Stimulated activated CD4-positive, alpha-beta T cell treated with anti-CD3 and anti-CD28 coated beads, Interleukin-4, amount 100 ng/mL, for 4 hours (primary cell): ENCODE measurements at regions not wholly inside any gene's neighbourhood (a gene's known extent, or its start where the extent isn't known, plus 50 kb on each side); places are given as distances from the start of the nearest gene placed in this dataset.

Experiments
- DNase-seq, 2 experiments: peaks; one replicate each; pipeline ENCODE4 v3.0.0-alpha.2; 2020

DNA sequence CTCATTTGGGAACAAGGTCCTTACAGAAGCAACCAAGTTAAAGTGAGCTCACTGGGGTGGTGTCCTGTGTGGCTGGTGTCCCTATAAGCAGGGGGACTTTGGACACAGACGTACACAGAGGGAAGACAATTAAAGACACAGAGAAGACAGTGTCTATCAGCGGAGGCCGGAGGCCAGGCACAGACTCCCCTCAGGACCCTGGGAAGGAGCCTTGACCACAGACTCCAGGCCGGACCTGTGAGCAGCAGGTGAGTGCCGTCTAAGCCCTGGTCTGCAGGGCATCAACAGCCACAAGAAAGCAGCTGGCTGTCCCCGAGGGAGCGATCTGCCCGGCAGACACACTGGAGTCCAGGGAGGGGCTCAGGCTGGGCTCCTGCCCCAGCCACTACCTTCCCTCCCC, 219.1 kb upstream of the C14orf180 start:
- no peak for DNase-seq

- DNase-seq, result no peak
Observed at GRCh38 chr14:104361101-104361591, 218.4 kb upstream of the C14orf180 start.

- DNase-seq, result no peak
Observed at GRCh38 chr14:104361921-104362681, 217.5 kb upstream of the C14orf180 start.

DNA sequence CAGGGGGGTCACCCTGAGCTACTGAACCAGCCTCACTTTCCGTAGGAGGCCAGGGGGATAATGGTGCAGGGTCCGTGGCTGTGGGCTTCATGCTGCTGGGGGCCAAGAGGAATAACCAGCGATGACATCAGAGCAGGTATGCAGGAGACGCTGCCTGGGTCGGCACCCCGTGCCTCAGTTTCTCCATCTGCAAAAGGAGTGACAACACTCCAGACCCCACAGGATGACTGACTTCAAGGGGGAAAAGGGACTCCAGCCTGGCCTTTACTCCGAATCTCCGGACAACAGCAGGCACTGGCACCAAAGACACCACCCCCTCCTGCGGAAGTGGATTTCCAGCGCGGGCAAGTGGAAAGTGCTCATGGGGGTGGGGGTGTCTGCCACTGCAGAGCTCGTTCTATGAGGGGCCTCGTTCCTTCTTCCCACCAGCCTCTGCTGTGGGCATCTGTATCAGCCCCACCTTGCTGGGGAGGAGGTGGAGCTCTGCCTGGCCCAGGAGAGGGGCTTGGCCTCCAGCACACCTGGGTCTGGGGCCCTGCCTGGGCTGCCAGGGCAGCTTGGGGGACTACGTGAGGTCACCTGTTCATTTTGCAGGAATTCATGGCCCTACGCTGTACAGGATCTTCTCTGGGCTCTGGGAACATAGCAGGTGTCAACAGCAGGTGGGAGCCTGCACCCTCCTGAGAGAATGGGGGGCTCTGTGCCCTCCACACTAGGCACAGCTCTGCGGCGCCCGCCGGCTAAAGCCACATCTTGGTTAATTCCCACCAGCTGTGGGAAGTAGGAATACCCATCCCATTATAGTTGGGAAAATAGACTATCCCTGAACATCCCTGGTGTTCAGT, 216.6 kb upstream of the C14orf180 start:
- no peak for DNase-seq

- no peak for DNase-seq
Observed at GRCh38 chr14:104363891-104364760, 215.4 kb upstream of the C14orf180 start.

DNA sequence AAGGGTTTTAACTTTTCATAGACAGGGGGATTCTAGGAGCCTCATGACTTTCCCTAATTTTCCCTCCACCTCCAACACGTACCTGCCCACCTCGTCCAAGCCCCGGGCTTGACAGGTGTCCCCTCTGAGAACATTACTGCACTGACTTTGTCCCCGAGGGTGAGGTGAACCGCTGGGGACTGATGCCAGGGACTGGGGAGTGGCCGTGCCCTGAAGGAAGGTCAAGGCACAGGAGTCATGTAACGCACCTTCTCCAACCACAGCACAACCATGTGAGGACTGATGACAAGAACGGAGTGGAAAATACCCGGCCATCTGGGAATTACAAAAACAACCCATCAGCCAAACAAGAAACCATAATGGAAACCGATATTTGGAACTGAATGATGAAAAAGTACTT, 214.7 kb upstream of the C14orf180 start:
- no peak for DNase-seq

DNA sequence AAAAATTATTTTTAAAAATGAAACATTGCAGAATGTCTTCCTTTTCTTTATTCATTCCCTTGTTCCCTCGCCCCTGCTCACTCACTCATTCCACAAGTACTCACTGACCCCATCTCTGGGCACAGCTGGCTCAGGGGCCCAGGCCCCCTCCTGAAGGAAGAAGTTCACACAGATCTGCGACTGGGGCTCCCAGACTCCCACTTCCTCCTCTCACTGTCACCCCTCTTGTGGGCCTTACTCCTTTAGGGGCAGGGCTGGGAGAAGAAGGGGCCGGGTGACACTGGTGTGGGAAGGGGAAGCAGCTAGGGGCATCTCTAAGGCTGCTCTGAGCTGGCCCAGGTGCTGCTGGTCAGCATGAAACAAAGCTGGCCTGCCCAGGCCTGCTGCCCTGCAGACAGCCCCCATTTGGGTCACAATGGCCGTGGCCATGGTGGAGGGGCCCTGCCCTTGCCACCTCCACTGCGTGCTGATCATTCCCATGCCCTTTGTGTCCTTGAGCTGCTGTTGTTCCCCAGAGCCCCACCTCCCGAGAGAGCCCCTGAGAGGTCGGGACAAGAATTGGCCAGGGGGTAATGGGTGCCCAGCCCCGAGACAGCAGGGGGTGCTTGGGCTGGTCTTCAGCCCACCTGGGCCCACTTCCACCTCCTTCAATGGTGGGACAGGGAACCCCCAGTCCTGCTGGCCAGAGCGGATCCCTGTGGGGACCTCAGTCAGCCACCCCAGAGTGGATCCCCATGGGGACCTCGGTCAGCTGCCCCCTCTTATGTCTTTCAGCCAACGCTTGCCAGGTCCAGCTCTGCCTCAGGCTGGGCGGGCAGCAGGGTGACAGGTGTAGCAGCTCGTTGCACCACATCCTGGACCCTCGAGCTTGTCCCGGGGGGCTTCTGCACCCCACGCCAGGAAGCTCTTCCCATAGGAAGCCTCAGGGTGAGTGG, 212.4 kb upstream of the C14orf180 start:
- no peak for DNase-seq

- no peak for DNase-seq
Observed at GRCh38 chr14:104367866-104368750, 211.5 kb upstream of the C14orf180 start.

GRCh38 chr14:104368751-104369100, 210.8 kb upstream of the C14orf180 start:
- DNase-seq, result no peak

DNA sequence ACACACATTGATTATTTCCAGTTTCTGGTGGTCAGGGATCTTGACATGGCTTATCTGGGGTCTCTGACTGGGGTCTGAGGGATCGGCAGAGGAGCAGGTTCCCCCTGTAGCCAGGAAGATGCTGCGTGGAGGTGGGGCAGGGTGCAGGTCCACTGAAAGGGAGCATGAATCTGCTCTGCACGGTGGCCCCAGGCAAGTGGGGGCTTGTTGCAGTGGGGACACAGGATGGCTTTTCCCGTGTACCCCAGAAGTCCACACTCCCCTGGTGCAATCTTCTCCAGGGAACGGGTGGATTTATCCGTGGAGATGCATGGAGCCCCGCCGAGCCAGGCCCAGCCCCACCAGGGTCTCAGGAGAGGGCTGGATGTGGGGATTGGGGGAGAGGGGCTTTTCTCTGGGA, 210.4 kb upstream of the C14orf180 start:
- DNase-seq, result no peak

DNA sequence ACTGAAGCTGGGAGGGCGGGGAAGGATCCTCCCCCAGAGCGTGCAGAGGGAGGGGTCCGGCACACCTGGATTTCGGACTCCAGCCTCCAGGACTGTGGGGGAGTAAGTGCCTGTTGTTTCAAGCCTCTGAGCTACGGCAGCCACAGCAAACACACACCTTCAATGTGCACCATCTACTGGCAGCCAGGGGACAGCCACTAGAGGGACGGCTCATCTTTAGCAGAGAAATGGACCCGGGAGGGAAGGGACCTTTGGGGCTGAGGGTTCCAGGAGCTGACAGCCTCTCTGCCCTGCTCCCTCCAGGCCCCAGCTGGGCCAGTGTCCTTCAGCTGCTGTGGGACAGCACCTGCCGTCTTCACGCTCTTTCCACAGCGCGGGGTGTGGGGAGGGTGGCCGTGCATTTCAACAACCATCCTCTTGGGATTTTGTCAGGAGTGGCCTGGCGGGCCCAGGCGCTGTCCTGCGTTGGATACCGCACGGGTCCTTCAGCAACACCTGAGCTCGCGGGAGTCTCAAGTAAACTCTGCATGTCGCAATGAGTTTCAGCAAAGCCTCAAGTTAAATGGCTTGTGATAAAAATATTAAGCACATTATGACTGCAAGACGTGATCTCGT, 209.2 kb upstream of the C14orf180 start:
- DNase-seq, result no peak

DNA sequence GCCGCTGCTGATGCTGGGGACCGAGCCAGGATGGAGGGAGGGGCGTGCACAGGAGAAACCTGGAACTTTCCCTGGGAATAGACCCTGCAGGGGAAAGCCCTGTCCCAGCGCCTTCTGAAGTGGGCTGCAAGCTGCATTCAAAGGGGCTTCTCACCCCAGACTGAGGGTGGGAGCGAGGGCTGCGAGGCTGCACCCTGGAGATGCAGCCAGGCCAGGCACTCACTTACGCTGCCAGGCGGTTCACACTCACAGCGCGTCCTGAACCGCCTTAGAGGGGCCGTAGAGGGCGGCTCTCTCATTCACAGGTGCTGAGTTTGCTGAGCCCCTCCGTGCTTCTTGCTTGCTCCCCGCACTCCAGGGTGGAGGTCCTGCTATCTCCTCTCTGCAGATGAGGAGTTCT, 208.5 kb upstream of the C14orf180 start:
- no peak for DNase-seq

DNA sequence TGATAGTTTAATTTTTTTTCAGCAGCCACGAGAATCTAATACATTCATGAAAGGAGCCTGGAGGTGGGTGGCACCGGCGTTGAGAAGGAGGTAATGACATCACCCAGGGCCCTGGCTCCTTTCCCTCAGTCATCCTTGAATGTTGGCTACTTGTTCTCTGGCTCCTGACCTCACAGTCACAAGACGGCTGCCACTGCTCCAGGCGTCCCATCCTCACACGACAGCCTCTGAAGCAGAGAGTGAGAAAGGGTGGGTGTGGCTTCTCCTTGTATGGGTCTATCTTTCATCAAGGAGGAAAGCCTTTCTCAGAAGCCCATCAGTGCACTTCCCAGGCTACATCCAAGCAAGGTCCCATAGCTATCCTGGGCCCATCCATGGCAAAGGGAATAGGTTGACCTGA, 207.6 kb upstream of the C14orf180 start:
- no peak for DNase-seq

DNA sequence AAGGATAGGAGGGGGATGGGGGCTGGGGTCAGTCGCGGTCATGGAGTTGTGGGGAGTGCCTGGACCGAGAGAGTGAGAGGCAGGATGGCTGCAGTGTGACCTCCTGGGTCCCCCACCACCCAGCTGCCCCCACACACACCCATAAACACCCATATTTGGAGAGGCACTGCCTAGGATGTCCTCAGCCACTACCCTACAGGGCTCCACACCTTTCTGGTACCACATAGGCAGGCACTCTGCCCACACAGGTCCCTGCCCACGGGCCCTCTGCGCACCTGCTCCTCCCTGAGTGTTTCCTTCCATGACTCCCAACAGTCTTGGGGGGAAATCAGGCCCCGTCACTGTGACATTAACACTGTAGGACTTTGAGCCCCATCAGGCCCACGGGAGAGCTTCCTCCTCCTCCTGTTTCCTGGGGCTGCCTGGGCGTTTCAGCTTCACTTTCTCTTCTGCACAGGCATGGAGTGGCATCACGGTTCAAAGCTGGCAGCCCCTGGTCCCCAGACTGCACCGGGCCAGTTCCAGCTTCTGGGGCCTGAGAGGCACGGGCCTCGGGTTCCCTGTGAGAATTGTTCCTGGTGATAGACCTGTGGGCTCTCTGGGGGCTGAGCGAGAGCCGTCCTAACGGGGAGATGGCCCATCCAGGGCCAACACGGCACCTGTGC, 207.0 kb upstream of the C14orf180 start:
- no peak for DNase-seq

DNA sequence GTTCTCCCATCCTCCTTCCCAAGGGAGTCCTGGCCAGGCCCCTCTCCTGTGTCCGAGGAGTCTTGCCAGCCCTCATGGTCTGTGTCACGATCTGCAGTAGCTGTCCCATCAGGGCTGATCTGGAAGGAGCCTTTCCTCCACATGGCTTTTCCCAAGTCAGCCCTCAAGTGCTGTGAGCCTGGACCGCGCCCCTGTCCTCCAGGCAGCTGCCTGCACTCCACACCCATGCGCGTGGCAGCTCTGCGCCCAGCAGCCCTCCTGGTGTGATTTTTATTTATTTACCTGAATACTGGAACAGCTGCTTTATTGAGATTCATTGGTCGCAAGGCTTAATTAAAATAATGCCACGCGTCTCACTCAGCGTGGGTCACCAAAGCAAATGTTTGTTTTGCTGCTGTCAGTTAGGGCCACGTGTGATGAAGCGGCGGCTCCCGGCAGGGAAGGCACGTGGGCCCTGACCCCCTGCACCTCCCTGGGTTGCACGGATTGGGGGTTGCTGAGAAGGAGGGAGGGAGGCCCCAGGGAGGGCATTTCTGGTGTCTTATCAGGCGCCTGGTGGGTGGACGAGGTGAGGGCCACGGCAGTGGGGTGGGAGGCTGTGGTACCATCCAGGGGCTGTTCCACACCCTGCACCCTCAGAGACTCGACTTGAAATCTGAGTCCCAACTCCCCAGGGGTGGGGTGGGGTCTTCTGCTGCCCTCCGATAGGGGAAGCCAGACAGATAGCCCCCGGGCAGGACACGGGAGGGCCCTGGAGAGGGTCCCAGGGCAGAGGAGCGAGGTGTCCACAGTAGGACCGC, 206.3 kb upstream of the C14orf180 start:
- no peak for DNase-seq

- DNase-seq, result no peak
Observed at GRCh38 chr14:104373855-104374717, 205.5 kb upstream of the C14orf180 start.

DNA sequence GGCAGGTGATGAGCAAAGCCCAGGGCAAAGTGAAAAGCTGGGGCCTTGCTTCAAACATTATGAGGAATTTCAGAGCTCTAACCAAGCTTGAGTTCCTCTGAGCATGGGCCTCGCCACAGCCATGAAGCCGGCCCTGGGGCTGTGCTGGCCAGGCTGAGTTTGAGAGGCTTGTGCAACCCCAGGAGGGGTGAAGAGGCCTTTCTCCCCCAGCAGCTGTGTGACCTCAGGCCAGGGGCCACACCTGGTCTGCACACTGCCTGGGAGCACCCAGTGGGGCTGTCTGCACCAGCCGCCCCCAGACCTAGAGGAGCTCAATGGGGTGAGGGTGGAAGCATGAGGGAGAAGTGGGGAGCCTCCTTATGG, 204.9 kb upstream of the C14orf180 start:
- DNase-seq, result no peak

DNA sequence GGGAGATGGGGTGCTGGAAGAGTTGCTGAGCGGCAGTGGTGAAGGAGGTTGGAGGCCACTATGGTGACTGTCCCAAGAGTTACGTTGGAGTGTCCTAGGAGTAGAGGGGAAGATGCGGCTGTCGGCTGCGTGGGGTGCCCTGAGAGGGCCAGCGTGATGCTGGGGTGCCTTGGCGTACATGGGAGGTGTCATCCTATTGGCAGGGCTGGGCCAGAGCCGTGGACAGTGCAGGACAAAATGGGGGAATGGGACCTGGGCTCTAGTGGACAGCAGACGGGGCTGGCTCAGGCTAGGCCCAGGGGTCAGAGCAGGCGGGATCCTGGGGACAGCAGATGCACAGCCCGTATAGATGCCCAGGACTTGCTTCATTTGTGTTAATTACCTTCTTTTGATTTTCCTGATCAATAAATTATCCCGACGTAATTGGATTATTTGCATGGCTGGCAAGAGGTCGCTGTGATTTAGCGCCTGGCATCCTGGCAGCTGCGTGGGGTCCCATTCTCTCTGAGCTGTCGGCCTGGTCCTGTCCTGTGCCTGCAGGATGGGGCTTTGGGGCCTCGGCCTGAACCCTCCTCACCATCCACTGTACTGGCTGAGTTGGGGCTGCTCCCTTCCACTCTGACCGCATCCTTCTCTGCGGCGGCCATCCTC, 203.9 kb upstream of the C14orf180 start:
- DNase-seq, result no peak
